Heart left ventricle (tissue), 16 donors: ENCODE measurements at regions not wholly inside any gene's neighbourhood (a gene's known extent, or its start where the extent isn't known, plus 50 kb on each side); places are given as distances from the start of the nearest gene placed in this dataset.
A peak's percentile ranks its signal among the peaks of the same experiment; 100 is the strongest.

Experiments used
- ATAC-seq, 4 donors: fragments of 200-7000 bp; cut with Tn5 transposase; one replicate each; pipeline ENCODE4 v1.9.1; 2020 to 2022; ENCODE audit warnings: moderate library complexity in 4 of 4, mild to moderate bottlenecking in 3 of 4, moderate number of reproducible peaks in 1 of 4
- DNase-seq, 5 donors: peaks; one replicate each; pipeline ENCODE4 v3.0.0-alpha.2; 2020
- H3K27ac ChIP-seq, 12 donors: fragments of 200-600 bp; sonication (generic) in 4 of 12; one replicate each; pipeline versions ENCODE4 v1.5.0 to v1.8.0; 2016 to 2022; ENCODE audit warnings: mild to moderate bottlenecking in 2 of 12
- H3K27me3 ChIP-seq, 9 donors: fragments of 200-600 bp; sonication (generic) in 2 of 9; one replicate each; pipeline versions ENCODE4 v1.5.1 to v1.8.0; 2016 to 2022; ENCODE audit warnings: mild to moderate bottlenecking in 3 of 9
- H3K36me3 ChIP-seq, 9 donors: fragments of 200-600 bp; sonication (generic) in 2 of 9; one replicate each; pipeline versions ENCODE4 v1.5.0 to v1.8.0; 2018 to 2022; ENCODE audit warnings: mild to moderate bottlenecking in 2 of 9
- H3K4me1 ChIP-seq, 12 donors: fragments of 200-600 bp; sonication (generic) in 4 of 12; one replicate each; pipeline versions ENCODE4 v1.5.0 to v1.8.0; 2016 to 2022; ENCODE audit warnings: mild to moderate bottlenecking in 3 of 12
- H3K4me3 ChIP-seq, 12 donors: fragments of 200-600 bp; sonication (generic) in 4 of 12; one replicate each; pipeline versions ENCODE4 v1.5.0 to v1.8.0; 2017 to 2022; ENCODE audit warnings: mild to moderate bottlenecking in 9 of 12, moderate library complexity in 4 of 12
- H3K9me3 ChIP-seq, 12 donors: fragments of 200-600 bp; sonication (generic) in 4 of 12; one replicate each; pipeline versions ENCODE4 v1.5.0 to v1.8.0; 2016 to 2022; ENCODE audit warnings: mild to moderate bottlenecking in 1 of 12
- CTCF ChIP-seq, 12 donors: fragments of 200-600 bp; sonication (generic) in 4 of 12; IDR thresholded peaks; one replicate each; pipeline versions ENCODE4 v1.5.0 to v1.8.0; 2018 to 2022; ENCODE audit warnings: antibody characterized with exemption in 12 of 12, mild to moderate bottlenecking in 5 of 12
- POLR2A ChIP-seq, 2 donors: fragments of 450-650 bp; IDR thresholded peaks; one replicate each; pipeline ENCODE4 v1.6.1; 2017; ENCODE audit warnings: antibody characterized with exemption in 2 of 2, mild to moderate bottlenecking in 2 of 2, moderate library complexity in 2 of 2
- whole genome bisulfite sequencing, 4 donors: extraction: QIAGEN DNeasy Blood & Tissue Kit in 2 of 4; methylation state at CpG; one replicate each; pipeline versions ENCODE4 v1.1.5 to v1.1.7; 2013 to 2018; 5-methylcytosine and 5-hydroxymethylcytosine counted together
- intact Hi-C, 10 donors: fragments of 100-400 bp; cut with DNase I; formaldehyde crosslinking; loops; one replicate each; pipeline versions ENCODE4 v1.11.1 to v1.14.2; 2022
- donor health status: ischemic (EF 13 %, LVEDD 7.1; RV severe dilation, severe dysfunction).
- donor health status: healthy with polysubstance abuse.
- donor health status: DM: no; HTN: yes; CAD: no.
- donor health status: DM: no; HTN: no; CAD: no.
- donor health status: ischemic (EF 25% LVEDD 6.9; RV normal size, moderate dysfunction).
- donor health status: ischemic (EF 25% LVEDD 5.7; RV mildly dilated, moderate dysfunction).
- donor health status: healthy.
- donor health status: DM: yes; HTN: yes; CAD: no.
- donor health status: ischemic (EF 35%, LVEDD 5.7; RV mildly dilated, moderate dysfunction).
- donor health status: nonischemic (EF 11% LVEDD 7.7; RV severe dilation, severe dysfunction).
- donor health status: DM: yes; HTN: yes; CAD: no.
- donor health status: PGD.
- donor health status: ischemic (EF 29% LVEDD 5.4; RV normal size, mild dysfunction).
- donor health status: nonischemic (EF 23%, LVEDD 6.1; RV moderate dilation, normal function).

DNA sequence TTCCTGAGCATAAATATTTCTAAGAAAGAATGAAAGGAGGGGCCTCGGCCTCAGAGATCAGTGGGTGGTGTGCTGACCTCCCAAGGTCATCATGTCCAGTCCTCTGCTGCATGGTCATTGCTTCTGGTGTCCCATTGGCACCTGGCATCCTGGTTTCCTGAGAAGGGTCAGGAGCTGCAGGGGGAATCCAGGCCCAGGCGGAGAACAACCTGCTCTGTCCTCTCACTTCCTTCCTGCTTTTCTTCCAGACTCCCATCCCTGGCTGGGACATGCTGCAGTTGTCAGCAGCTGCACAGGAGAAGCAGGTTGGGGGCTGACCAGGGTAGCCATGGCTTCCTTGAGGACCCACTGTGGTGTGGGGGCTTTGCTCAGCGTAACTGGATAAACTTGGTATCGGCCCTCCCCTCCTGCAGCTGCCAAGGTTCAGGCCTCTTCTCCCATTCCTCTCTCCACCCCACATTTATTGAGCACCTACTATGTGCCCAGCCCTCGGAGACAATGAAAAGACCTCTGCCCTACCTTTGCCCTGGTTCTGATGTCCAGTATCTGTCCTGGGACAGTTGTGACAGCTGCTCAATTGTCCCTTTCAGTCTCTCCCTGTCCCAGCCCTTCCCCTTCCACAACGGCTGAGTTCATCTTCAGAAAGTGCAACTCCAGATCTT is 155.2 kb downstream of the CEBPB start:
- Histone ChIP-seq H3K4me1 (peaks cover 4 to 65% (median 24%) of the 10 kb centered on the region in 12 donors), H3K27ac (peak overlapping the region in 11 of 12 donors; percentile 62 to 96 (median 75)), H3K9me3 (no peaks in the 10 kb centered on the region), H3K4me3 (peak overlapping the region in 4 of 12 donors; percentile 5 to 44 (median 16)), H3K27me3 (no peaks in the 10 kb centered on the region), H3K36me3 (no peaks in the 10 kb centered on the region)
- no peak for TF ChIP-seq POLR2A (IDR thresholded peaks at IDR 0.05)
- TF ChIP-seq CTCF (IDR thresholded peaks at IDR 0.05) = no peak
- intact Hi-C loops = loop anchor here in 2 of 10 donors (1.0 to 5.0 kb wide), 2 partner anchors 33 to 51 kb away; no protein-coding TSS in a partner anchor
- ATAC-seq (no peak), DNase-seq (peak in 1 of 5 donors; percentile 41)
- 48 to 60% (median 56%) methylated on average over 4 to 6 of the region's 6 CpGs for WGBS, 4 donors

DNA sequence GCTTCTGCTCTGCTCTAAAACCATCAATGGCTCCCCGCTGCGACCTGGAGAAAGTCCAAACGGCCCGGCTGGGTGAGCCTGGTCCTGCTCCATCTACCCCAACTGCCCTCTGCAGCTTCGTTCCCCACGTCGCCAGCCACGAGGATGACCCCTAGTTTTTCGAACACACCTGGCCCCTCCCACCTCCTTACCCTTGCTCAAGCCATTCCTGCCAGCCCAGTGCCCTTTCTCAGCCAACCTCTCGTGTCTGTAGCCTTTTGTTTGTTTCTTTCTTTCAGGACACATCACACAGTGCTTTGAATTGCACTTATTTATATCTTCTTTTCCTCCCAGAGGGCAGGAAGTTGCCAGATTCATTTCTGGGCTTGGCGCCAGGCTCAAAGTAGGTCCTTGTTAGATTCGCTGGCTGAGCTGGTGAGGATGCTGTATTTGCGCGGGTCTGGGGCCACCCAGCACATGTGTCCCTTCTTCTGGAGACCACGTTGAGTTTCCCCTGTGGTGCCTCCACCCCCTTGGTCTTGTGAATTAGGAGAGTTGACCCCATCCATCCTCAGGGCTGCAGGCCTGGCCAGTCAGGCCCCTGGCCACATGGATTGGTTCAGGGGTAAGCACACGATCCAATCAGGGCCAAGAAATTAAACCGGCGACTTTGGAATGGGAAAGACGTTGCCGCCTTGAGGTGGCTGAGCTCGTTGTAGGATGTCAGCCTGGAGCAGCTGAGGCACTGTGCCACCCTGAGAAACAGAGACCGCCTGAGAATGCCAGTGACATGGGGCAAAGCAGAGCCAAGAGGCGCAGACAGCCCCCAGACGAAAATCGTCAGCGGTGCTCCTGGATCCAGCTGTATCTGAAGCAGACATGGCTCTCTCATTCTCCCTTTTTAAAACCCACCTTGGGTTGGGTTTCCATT is 156.0 kb downstream of the CEBPB start:
- no peaks in the 10 kb centered on the region for H3K9me3 ChIP-seq
- H3K4me3 ChIP-seq = peak overlapping the region in 4 of 12 donors; percentile 5 to 44 (median 16)
- ATAC-seq (peak; percentile 63 to 85 (median 78)), DNase-seq (peak; percentile 88 to 94 (median 89))
- intact Hi-C loops = loop anchor here in 2 of 10 donors (1.0 to 5.0 kb wide), 2 partner anchors 33 to 51 kb away; no protein-coding TSS in a partner anchor
- no peaks in the 10 kb centered on the region for H3K36me3 ChIP-seq
- H3K4me1 ChIP-seq = peaks cover 4 to 72% (median 24%) of the 10 kb centered on the region in 12 donors
- 19 to 32% (median 26%) methylated on average over 18 to 26 of the region's 26 CpGs for WGBS, 4 donors
- TF ChIP-seq CTCF (IDR thresholded peaks at IDR 0.05) (no peak), POLR2A (IDR thresholded peaks at IDR 0.05) (no peak)
- no peaks in the 10 kb centered on the region for H3K27me3 ChIP-seq
- peak overlapping the region in 11 of 12 donors; percentile 62 to 96 (median 75) for H3K27ac ChIP-seq

DNA sequence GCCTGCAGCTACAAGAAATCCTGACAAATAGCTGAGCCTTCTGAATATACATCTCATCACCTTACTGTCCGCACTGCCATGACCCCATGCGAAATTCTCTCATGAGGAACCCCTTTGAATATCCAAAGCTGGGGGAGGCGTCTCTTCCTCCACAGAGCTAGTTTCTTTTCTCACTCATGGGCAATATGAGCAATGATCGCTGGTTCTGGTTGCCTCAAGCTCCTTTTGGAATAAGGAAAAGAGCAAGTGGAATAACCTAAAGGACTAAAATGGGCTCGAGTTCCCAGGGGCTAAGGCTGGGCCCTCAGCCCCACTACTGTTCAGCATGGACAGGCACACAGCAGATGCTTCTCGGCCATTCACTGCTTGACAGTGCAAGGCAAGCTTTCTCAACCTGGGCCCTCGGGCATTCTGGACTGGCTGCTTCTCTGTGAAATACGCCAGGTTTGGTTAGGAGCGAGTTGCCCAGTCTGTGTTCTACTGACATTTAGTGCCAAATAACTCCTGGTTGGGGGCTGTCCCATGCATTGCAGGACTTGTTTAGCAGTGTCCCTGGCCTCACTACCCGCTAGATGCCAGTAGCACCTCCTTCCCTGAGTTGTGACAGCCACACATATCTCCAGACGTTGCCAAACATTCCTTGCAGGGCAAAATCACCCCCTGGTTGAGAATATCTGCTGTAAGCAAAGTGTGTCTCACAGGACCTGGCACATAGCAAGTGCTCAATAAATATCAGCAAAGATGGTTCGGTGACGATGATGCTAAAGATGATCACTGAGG is 156.8 kb downstream of the CEBPB start:
- Histone ChIP-seq H3K27me3 (no peaks in the 10 kb centered on the region), H3K36me3 (no peaks in the 10 kb centered on the region), H3K4me3 (no peak overlapping the region), H3K27ac (peak overlapping the region in 11 of 12 donors; percentile 22 to 96 (median 75)), H3K4me1 (peaks cover 4 to 72% (median 24%) of the 10 kb centered on the region in 12 donors), H3K9me3 (no peaks in the 10 kb centered on the region)
- DNase-seq (peak in 1 of 5 donors; percentile 40), ATAC-seq (peak in 2 of 4 donors; percentile 10 to 12)
- intact Hi-C loops = loop anchor here in 1 of 10 donors (5.0 kb wide), 1 partner anchor 50 kb away; no protein-coding TSS in a partner anchor
- 81 to 92% (median 88%) methylated on average over 13 of the region's 13 CpGs for WGBS, 4 donors
- no peak for TF ChIP-seq CTCF (IDR thresholded peaks at IDR 0.05)
- TF ChIP-seq POLR2A (IDR thresholded peaks at IDR 0.05) = no peak
